Activated naive CD4-positive, alpha-beta T cell treated with Interleukin-2 at 50 U/mL for 16 hours (primary cell): ENCODE measurements at regions not wholly inside any gene's neighbourhood (a gene's known extent, or its start where the extent isn't known, plus 50 kb on each side); places are given as distances from the start of the nearest gene placed in this dataset.
"Not testable (repeated sequence)": the region's sequence is repeated elsewhere in the genome, so short reads cannot be mapped to it uniquely, and the experiment has no call there.

Source experiments
- DNase-seq: peaks from one replicate; pipeline ENCODE4 v3.0.0-alpha.2; 2020

GRCh38 chrX:5683996-5684395 is 544.7 kb downstream of the NLGN4X start:
- no peak for DNase-seq

DNA sequence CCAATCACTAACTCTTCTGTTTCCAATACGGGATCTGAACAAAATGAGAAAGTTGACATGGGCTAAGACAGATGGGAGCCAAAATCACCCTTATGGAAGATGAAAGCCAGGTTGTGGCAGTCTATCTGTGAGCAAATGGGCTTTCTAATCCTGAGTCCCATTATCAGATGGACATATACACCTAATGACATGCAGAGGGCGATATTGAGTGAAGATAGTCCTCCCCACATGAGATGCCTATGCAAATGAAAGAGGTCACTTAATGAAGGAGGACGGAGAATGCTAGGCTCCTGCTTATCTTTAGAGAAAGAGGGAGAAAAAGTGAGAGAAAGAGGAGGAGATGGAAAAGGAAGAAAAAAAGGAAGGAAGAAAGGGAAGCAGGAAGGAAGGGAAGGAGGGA is 547.5 kb downstream of the NLGN4X start:
- DNase-seq: no peak

DNA sequence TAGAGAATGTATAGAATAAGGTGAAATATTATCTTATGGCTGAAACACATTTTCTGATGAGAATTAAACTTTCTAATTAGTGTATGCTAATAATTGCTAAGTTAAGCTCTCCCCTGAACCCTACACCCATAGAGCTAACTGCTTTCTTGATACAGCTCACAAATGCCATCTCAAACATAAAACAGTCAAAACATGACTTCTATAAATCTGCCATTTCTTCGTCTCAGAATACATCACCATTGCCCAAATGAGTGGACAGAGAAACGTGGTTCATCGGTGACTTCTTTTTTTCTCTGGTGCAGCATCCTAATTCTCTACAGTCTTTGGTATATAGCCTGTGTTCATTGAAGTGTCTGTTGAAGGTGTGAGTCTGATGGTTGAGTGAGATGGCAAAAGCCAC is 554.6 kb downstream of the NLGN4X start:
- DNase-seq: no peak

DNA sequence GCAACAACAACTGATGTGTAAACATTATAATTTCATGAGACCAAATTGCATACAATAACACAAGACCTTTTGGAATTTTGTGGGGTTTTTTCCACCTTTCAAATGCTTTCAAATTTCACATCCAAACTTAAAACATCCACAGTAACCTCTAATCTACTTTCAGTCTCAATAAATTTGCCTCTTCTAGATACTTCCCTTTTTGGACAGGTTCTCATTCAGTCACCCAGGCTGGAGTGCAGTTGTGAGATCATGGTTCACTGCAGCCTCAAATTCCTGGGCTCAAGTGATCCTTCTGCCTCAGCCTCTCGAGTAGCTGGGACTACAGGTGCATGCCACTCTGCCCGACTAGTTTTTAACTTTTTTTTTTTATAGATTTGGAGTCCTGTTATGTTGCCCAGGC is 556.6 kb downstream of the NLGN4X start:
- no peak for DNase-seq

DNA sequence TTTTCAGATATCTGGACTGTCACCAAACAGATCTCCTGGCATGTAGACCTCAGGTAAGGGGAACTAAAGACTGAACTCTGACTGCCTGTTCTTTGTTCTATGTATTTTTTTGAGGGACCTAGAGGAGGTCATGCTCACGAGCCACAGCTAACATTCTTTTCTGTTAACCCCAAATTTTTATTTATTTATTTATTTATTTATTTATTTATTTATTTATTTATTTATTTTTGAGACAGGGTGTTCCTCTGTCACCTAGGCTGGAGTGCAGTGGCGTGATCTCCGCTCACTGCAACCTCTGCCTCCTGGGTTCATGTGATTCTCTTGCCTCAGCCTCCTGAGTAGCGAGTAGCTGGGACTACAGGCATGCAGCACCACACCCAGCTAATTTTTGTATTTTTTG is 562.0 kb downstream of the NLGN4X start:
- DNase-seq: not testable (repeated sequence)

GRCh38 chrX:5656544-5656943 is 572.1 kb downstream of the NLGN4X start:
- DNase-seq: no peak

DNA sequence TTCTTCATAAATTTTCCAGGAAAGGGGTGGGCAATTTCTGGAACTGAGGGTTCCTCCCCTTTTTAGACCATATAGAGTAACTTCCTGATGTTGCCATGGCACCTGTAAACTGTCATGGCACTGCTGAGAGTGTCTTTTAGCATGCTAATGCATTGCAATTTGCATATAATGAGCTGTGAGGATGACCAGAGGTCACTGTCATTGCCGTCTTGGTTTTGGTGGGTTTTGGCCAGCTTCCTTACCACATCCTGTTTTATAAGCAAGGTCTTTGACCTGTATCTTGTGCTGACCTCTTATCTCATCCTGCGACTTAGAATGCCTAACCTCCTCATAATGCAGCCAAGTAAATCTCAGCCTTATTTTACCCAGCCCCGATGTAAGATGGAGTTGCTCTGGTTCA is 577.8 kb downstream of the NLGN4X start:
- no peak for DNase-seq

- no peak for DNase-seq
Observed at GRCh38 chrX:5648941-5649568, 579.6 kb downstream of the NLGN4X start.

GRCh38 chrX:5646818-5647217 is 581.8 kb downstream of the NLGN4X start:
- DNase-seq: no peak

- no peak for DNase-seq
Observed at GRCh38 chrX:5644776-5645175, 583.9 kb downstream of the NLGN4X start.

- no peak for DNase-seq
Observed at GRCh38 chrX:5640071-5640470, 588.6 kb downstream of the NLGN4X start.

- no peak for DNase-seq
Observed at GRCh38 chrX:5638572-5638971, 590.1 kb downstream of the NLGN4X start.

GRCh38 chrX:5632887-5633286 is 595.8 kb downstream of the NLGN4X start:
- DNase-seq: no peak

DNA sequence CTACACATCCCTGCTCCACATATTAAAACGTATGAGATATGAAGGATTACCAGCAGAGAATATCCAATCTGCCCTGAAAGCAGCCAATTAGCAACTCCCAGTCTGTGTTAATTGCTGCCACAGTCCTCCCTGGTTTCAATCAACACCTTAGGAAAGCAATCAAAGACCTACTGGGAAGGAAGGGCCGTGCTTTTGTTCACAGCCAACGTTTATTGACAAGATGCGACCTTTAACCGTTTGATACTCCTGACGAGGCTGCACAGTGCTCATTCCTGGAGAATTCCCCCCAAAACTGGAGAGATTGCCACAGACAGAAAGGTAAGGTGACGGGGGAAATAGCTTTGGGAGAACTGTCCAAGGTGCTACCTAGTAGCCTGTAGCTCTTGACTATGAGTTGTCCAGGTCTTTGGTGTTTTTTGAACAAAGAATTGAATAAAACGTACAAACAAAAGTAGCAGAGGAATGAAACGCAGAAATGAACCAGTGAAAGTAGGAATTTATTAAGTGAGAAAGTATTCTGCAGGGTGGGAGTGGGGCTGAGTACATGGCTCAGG is 596.5 kb downstream of the NLGN4X start:
- DNase-seq: no peak

- no peak for DNase-seq
Observed at GRCh38 chrX:5617666-5618065, 611.0 kb downstream of the NLGN4X start.

DNA sequence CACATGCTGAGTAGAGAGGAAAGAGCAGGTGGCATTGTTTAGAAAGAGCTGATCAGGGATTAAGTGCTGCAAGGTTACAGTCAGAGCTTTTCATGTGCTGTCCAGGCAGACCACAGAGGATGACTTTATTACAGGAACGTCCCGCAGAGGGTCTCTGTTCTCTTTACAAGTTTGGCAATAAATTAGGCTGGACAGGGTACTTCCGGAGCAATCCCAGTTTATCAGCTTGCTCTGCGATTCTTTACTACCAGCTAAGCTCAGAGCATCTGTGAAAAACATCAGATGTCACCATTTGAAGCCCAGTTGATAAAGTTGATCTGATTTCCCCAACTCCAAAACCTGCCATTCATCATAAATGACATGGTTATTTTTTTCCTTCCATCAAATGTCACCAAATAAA is 633.1 kb downstream of the NLGN4X start:
- no peak for DNase-seq

DNA sequence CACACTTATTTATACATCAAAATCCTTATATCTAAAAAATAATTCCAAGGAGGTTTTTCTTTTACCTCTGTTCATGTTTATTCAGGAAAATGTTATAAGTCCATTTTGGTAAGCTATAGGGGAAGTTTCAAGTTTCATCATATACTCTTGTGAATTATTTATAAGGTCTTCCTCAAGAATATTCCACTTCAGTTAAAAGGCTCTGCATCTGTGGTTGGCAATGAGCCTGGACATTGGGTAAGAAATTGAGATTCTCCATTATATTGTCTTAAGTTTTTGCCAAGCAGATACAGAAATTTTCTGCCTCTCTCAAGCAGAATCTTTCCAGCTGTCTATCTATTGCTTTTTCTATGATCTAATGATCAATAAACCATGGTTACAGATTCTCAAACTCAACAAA is 641.9 kb downstream of the NLGN4X start:
- no peak for DNase-seq

DNA sequence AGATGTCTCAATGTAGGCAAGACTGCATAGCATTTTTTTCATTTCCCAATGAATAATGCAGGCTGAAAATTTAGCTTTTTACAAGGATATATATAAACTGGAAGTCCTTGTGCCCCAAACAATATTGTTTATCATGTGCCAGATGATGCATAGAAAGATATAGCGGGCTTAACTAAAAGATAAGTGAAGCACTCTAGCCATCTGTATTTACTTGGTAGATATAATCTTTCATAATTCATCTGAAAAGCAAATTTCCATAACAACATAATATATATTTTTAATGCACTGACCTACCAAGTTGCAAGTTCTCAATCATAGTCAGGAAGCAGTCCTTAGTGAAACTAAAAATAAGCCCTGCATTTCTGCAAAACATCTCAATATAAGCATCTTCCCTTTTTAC is 653.3 kb downstream of the NLGN4X start:
- no peak for DNase-seq

- DNase-seq: no peak
Observed at GRCh38 chrX:5568934-5569333, 659.7 kb downstream of the NLGN4X start.

DNA sequence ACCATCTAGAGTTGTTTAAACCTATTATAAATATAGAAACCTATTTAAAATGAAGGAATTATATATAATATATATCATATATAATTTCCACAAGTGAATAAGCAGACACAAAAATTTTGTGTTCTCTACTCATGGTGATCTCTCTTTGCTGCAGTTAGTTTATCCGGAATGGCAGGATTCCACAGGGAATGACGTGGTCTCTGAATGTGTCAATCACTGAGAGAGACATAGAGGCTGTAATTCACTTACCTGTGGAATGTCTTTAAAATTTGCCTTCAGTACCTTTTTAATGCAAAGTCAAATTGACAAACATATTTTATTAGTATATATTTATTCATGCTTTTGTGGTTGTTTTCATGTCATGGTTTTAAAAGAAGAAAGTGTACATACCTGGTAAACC is 669.3 kb downstream of the NLGN4X start:
- DNase-seq: no peak

GRCh38 chrX:5549512-5549911 is 679.2 kb downstream of the NLGN4X start:
- DNase-seq: no peak

- no peak for DNase-seq
Observed at GRCh38 chrX:5537098-5537497, 691.6 kb downstream of the NLGN4X start.

- DNase-seq: no peak
Observed at GRCh38 chrX:5536261-5536660, 692.4 kb downstream of the NLGN4X start.

- DNase-seq: no peak
Observed at GRCh38 chrX:5528057-5528456, 700.6 kb downstream of the NLGN4X start.

- DNase-seq: no peak
Observed at GRCh38 chrX:5526191-5526590, 702.5 kb downstream of the NLGN4X start.
